Astrocyte of the spinal cord (primary cell): ENCODE measurements at regions not wholly inside any gene's neighbourhood (a gene's known extent, or its start where the extent isn't known, plus 50 kb on each side); places are given as distances from the start of the nearest gene placed in this dataset.

Experiments
- DNase-seq: peaks from one replicate; pipeline ENCODE4 v3.0.0; 2011; ENCODE audit warnings: low read depth, low spot score
- H3K4me3 ChIP-seq: 2 replicates; pipeline ENCODE4 v1.5.1; 2011; ENCODE audit warnings: low read depth, mild to moderate bottlenecking, low read length, moderate library complexity
- CTCF ChIP-seq: IDR thresholded peaks from 2 replicates; pipeline ENCODE4 v1.5.1; 2012; ENCODE audit warnings: low read depth, mild to moderate bottlenecking, low read length, inconsistent platforms
- in situ Hi-C: cut with HindIII; loops from 2 replicates; pipeline ENCODE4 v1.10.0; 2017; ENCODE audit warnings: low sequenced_read_pairs

GRCh38 chr1:94698759-94699502 lies 121.2 kb upstream of the SLC44A3 start:
- in situ Hi-C loops = no loop called here
- no peak for TF ChIP-seq CTCF
- H3K4me3 ChIP-seq = no peak overlapping the region
- DNase-seq = peak; percentile 48

- no peak for DNase-seq
- in situ Hi-C loops = no loop called here
- no peak overlapping the region for H3K4me3 ChIP-seq
- TF ChIP-seq CTCF = no peak
These were observed 121.8 kb upstream of the SLC44A3 start for GRCh38 chr1:94698356-94698755.

- in situ Hi-C loops = no loop called here
- no peak overlapping the region for H3K4me3 ChIP-seq
- no peak for TF ChIP-seq CTCF
- DNase-seq = no peak
These were observed 122.3 kb upstream of the SLC44A3 start for GRCh38 chr1:94697839-94698238.

GRCh38 chr1:94694226-94694915 lies 125.8 kb upstream of the SLC44A3 start:
- DNase-seq = no peak
- in situ Hi-C loops = no loop called here
- H3K4me3 ChIP-seq = no peak overlapping the region
- no peak for TF ChIP-seq CTCF

- in situ Hi-C loops = no loop called here
- DNase-seq = no peak
- no peak for TF ChIP-seq CTCF
- no peak overlapping the region for H3K4me3 ChIP-seq
These were observed 126.7 kb upstream of the SLC44A3 start for GRCh38 chr1:94693435-94693834.

- peak; percentile 17 for TF ChIP-seq CTCF
- in situ Hi-C loops = no loop called here
- H3K4me3 ChIP-seq = no peak overlapping the region
- no peak for DNase-seq
These were observed 127.1 kb upstream of the SLC44A3 start for GRCh38 chr1:94693029-94693428.
